Caco-2 (cell line): ENCODE measurements at regions not wholly inside any gene's neighbourhood (a gene's known extent, or its start where the extent isn't known, plus 50 kb on each side); places are given as distances from the start of the nearest gene placed in this dataset.

Experiments used
- BruUV-seq: library from RNA; stranded (reverse); fragments of 400-500 nt; replicated peaks from 2 replicates; lab custom pipeline; 2021; lab: Mats Ljungman, UMichigan
- CTCF ChIA-PET: fragments of 300-600 bp; sonication (Branson Sonifier 250); formaldehyde crosslinking; loops from one replicate; lab custom pipeline; 2022; ENCODE audit warnings: antibody characterized with exemption; lab: Charles Lee
- POLR2A ChIA-PET: fragments of 300-600 bp; sonication (Branson Sonifier 250); formaldehyde crosslinking; loops from one replicate; lab custom pipeline; 2022; ENCODE audit warnings: antibody characterized with exemption; lab: Charles Lee
- DNase-seq, 2 experiments: peaks; one replicate each; pipeline versions ENCODE4 v3.0.0 to v3.0.0-alpha.2; 2020 to 2022
- H3K27me3 ChIP-seq: replicated peaks from 2 replicates; pipeline ENCODE4 v1.6.0; 2011; ENCODE audit warnings: low read length; ENCODE audit not compliant: control insufficient read depth, insufficient read depth
- H3K36me3 ChIP-seq: 2 replicates; pipeline ENCODE4 v1.5.1; 2011; ENCODE audit warnings: low read length; ENCODE audit not compliant: control insufficient read depth, insufficient read depth
- H3K4me1 ChIP-seq: fragments of 250-450 bp; sonication (Bioruptor Pico); 2 replicates; pipeline ENCODE4 v1.5.1; 2020; ENCODE audit warnings: mild to moderate bottlenecking
- H3K4me3 ChIP-seq: 2 replicates; pipeline ENCODE4 v1.5.1; 2011; ENCODE audit warnings: low read depth, mild to moderate bottlenecking, control low read depth, low read length
- H3K9me3 ChIP-seq: fragments of 250-450 bp; sonication (Bioruptor Pico); 2 replicates; pipeline ENCODE4 v1.5.1; 2020; ENCODE audit warnings: mild to moderate bottlenecking, moderate library complexity
- H3K27ac Mint-ChIP-seq: one replicate; pipeline ENCODE4 v1.8.0; 2022; ENCODE audit warnings: mixed read lengths; ENCODE audit not compliant: unreplicated experiment
- H3K27me3 Mint-ChIP-seq: one replicate; pipeline ENCODE4 v1.8.0; 2022; ENCODE audit warnings: mixed read lengths; ENCODE audit not compliant: insufficient read depth, unreplicated experiment
- H3K36me3 Mint-ChIP-seq: one replicate; pipeline ENCODE4 v1.8.0; 2022; ENCODE audit warnings: mild to moderate bottlenecking, mixed read lengths; ENCODE audit not compliant: insufficient read depth, unreplicated experiment
- H3K4me1 Mint-ChIP-seq: one replicate; pipeline ENCODE4 v1.8.0; 2022; ENCODE audit warnings: low read depth, mixed read lengths; ENCODE audit not compliant: unreplicated experiment
- H3K4me3 Mint-ChIP-seq: one replicate; pipeline ENCODE4 v1.8.0; 2022; ENCODE audit warnings: mild to moderate bottlenecking, moderate library complexity, mixed read lengths; ENCODE audit not compliant: unreplicated experiment
- H3K9me3 Mint-ChIP-seq: one replicate; pipeline ENCODE4 v1.8.0; 2022; ENCODE audit warnings: mixed read lengths; ENCODE audit not compliant: unreplicated experiment
- intact Hi-C: fragments of 100-400 bp; cut with micrococcal nuclease; formaldehyde crosslinking; loops from one replicate; pipeline ENCODE4 v1.10.0; 2022; ENCODE audit not compliant: unreplicated experiment
- TF ChIP-seq, protein P1 (sequence below), 2 experiments: fragments of 200-600 bp in 1 of 2; IDR thresholded peaks; 1 replicate in 1 of 2; 2 replicates in 1 of 2; pipeline versions ENCODE4 v1.5.1 to v1.8.0; 2011 to 2022; ENCODE audit warnings: antibody characterized with exemption in 1 of 2, control low read depth in 1 of 2, inconsistent platforms in 1 of 2, low read depth in 1 of 2, low read length in 1 of 2, mild to moderate bottlenecking in 1 of 2, moderate library complexity in 1 of 2; ENCODE audit not compliant: insufficient read depth in 1 of 2, severe bottlenecking in 1 of 2, unreplicated experiment in 1 of 2

DNA sequence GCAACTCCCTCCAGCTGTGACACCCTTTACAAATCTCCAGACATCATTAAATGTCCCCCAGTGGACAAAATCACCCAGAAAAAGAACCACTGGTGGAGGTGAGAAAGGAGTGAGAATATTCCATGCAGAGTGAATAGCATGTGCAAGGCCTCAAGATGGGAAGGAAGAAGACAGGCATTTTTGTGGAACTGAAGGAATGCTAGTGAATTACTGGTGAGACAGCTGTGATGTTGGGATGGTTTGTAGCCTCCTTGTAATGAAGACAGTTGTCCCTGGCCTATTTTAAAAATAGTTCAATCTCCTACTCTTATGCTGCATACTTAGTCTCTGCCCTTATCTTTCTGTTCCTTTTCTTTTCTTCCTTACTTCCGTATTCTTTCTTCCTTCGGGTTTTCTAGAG is 124.9 kb upstream of the RPS23 start:
- CTCF ChIA-PET, result no interaction called here
- no peaks in the 10 kb centered on the region for H3K4me1 Mint-ChIP-seq
- no peak for DNase-seq
- H3K4me3 ChIP-seq, result no peak overlapping the region
- no peaks in the 10 kb centered on the region for H3K27me3 ChIP-seq
- H3K36me3 Mint-ChIP-seq, result no peaks in the 10 kb centered on the region
- intact Hi-C loops, result no loop called here
- TF ChIP-seq, protein P1, sequence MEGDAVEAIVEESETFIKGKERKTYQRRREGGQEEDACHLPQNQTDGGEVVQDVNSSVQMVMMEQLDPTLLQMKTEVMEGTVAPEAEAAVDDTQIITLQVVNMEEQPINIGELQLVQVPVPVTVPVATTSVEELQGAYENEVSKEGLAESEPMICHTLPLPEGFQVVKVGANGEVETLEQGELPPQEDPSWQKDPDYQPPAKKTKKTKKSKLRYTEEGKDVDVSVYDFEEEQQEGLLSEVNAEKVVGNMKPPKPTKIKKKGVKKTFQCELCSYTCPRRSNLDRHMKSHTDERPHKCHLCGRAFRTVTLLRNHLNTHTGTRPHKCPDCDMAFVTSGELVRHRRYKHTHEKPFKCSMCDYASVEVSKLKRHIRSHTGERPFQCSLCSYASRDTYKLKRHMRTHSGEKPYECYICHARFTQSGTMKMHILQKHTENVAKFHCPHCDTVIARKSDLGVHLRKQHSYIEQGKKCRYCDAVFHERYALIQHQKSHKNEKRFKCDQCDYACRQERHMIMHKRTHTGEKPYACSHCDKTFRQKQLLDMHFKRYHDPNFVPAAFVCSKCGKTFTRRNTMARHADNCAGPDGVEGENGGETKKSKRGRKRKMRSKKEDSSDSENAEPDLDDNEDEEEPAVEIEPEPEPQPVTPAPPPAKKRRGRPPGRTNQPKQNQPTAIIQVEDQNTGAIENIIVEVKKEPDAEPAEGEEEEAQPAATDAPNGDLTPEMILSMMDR (IDR thresholded peaks at IDR 0.05; ENCODE audit: insufficient read depth in 1 of 2, low read depth in 1 of 2, low read length in 1 of 2, severe bottlenecking in 1 of 2, unreplicated experiment in 1 of 2), result no peak
- H3K4me1 ChIP-seq, result no peaks in the 10 kb centered on the region
- H3K9me3 Mint-ChIP-seq, result peaks cover 13% of the 10 kb centered on the region
- H3K27ac Mint-ChIP-seq, result no peak overlapping the region
- no peaks in the 10 kb centered on the region for H3K27me3 Mint-ChIP-seq
- no peak overlapping the region for H3K4me3 Mint-ChIP-seq
- no peaks in the 10 kb centered on the region for H3K36me3 ChIP-seq
- POLR2A ChIA-PET, result no interaction called here
- BruUV-seq, result no TSS peak
- peaks cover 16% of the 10 kb centered on the region for H3K9me3 ChIP-seq

DNA sequence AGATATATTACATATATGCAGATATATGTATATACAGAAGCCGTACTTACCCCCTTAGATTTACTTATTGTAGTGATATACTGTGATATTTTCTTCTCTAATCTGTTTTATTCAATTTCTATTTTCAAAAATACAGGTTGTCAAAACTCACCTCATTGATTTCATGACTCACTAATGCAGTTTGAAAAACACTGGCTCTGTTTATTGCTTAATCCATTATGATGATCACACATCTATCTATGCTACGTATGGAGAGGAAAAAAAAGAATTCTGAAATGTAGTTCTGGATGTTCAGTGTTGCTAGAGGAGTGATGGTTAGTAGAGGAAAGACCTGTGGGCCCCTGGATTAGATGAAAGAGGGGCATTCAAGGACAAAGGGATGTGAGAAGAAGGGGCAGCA is 121.0 kb upstream of the RPS23 start:
- no peak overlapping the region for H3K27ac Mint-ChIP-seq
- no TSS peak for BruUV-seq
- TF ChIP-seq, protein P1 (IDR thresholded peaks at IDR 0.05; ENCODE audit: insufficient read depth in 1 of 2, low read depth in 1 of 2, low read length in 1 of 2, severe bottlenecking in 1 of 2, unreplicated experiment in 1 of 2), result no peak
- Histone ChIP-seq H3K9me3 (peaks cover 7% of the 10 kb centered on the region; the same call in 1 of the 2 replicates), H3K4me3 (no peak overlapping the region), H3K36me3 (no peaks in the 10 kb centered on the region), H3K4me1 (no peaks in the 10 kb centered on the region), H3K27me3 (no peaks in the 10 kb centered on the region)
- ChIA-PET CTCF (no interaction called here), POLR2A (no interaction called here)
- H3K4me3 Mint-ChIP-seq, result no peak overlapping the region
- no peak for DNase-seq
- no peaks in the 10 kb centered on the region for H3K4me1 Mint-ChIP-seq
- peaks cover 13% of the 10 kb centered on the region for H3K9me3 Mint-ChIP-seq
- intact Hi-C loops, result no loop called here
- H3K36me3 Mint-ChIP-seq, result no peaks in the 10 kb centered on the region
- no peaks in the 10 kb centered on the region for H3K27me3 Mint-ChIP-seq

DNA sequence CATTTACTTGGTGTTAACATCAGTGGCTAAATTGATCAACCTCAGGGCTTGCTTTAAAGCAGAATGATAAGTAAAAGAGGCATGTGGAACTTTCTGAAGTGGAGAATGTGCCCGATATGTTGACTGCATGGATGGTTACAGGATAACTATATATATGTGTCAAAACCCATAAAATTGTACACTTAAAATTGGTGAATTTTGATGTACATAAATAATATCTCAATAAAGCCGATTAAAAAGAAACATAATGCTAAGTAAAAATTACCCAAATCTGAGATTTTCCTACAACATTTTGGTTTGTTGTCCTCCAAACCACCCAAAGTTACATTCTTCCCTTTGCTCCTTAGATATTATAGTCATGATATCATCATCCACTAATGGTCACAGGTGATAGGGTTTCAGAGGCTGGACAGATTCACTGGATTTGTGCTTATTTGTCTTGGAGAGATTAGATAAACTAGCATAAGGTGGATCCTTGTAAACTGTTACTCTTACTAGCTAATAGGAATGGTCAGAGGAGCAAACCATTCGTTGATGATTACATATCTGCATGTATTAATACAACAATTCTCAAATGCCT is 119.7 kb upstream of the RPS23 start:
- CTCF ChIA-PET, result no interaction called here

More for the DNA sequence above, 119.7 kb upstream of the RPS23 start:
- POLR2A ChIA-PET, result no interaction called here
- Mint-ChIP-seq H3K36me3 (no peaks in the 10 kb centered on the region), H3K27ac (no peak overlapping the region), H3K4me3 (no peak overlapping the region), H3K27me3 (no peaks in the 10 kb centered on the region), H3K9me3 (peaks cover 4% of the 10 kb centered on the region), H3K4me1 (no peaks in the 10 kb centered on the region)
- intact Hi-C loops, result no loop called here
- Histone ChIP-seq H3K36me3 (no peaks in the 10 kb centered on the region), H3K4me3 (no peak overlapping the region), H3K4me1 (no peaks in the 10 kb centered on the region), H3K27me3 (no peaks in the 10 kb centered on the region), H3K9me3 (no peaks in the 10 kb centered on the region)
- no peak for DNase-seq
- TF ChIP-seq, protein P1 (IDR thresholded peaks at IDR 0.05; ENCODE audit: insufficient read depth in 1 of 2, low read depth in 1 of 2, low read length in 1 of 2, severe bottlenecking in 1 of 2, unreplicated experiment in 1 of 2), result no peak
- no TSS peak for BruUV-seq
